ENCODE measurements at regions not wholly inside any gene's neighbourhood (a gene's known extent, or its start where the extent isn't known, plus 50 kb on each side); places are given as distances from the start of the nearest gene placed in this dataset.

GRCh38 chr4:122234686-122235085 lies 82.6 kb downstream of the BLTP1 start:
- in situ Hi-C loops (cut with MboI; ENCODE audit: low sequenced_read_pairs) = no loop called here
- H2BK20ac ChIP-seq (ENCODE audit: low read depth, low read length) = no peak overlapping the region
- dilution Hi-C loops (cut with HindIII; ENCODE audit: low sequenced_read_pairs, unreplicated experiment) = no loop called here
- H3K79me1 ChIP-seq (ENCODE audit: low read depth in 1 of 2, low read length in 2 of 2) = no peaks in the 10 kb centered on the region; a peak in 1 of 4 replicates
- H4K20me1 ChIP-seq (ENCODE audit: insufficient read depth, low read length) = no peaks in the 10 kb centered on the region
- WGBS, 2 experiments (ENCODE audit: extremely low coverage in 2 of 2, insufficient read length in 1 of 2) = no CpG with 5 or more reads among the region's 3 CpGs
- no peaks in the 10 kb centered on the region for H3K9me3 ChIP-seq (ENCODE audit: control insufficient read depth, insufficient read depth, low read length)
- no TSS peak for BruUV-seq (replicated peaks)
- no peak overlapping the region for H4K91ac ChIP-seq (ENCODE audit: insufficient read depth, low read depth, low read length)
- no peak overlapping the region for H3K14ac ChIP-seq (replicated peaks; ENCODE audit: low read depth, low read length)
- H3K27me3 ChIP-seq (ENCODE audit: control insufficient read depth, insufficient read depth, low read length) = no peaks in the 10 kb centered on the region
- H3K4ac ChIP-seq (ENCODE audit: low read depth, low read length) = no peak overlapping the region
- no peak overlapping the region for H2AFZ ChIP-seq (replicated peaks; ENCODE audit: low read length, poor library complexity)
- intact Hi-C loops (cut with micrococcal nuclease) = no loop called here
- no peak overlapping the region for H3K4me3 ChIP-seq (ENCODE audit: insufficient read depth, low read depth, low read length)
- no peaks in the 10 kb centered on the region for H3K9me1 ChIP-seq (ENCODE audit: insufficient read depth, low read length)
- no peak overlapping the region for H3K56ac ChIP-seq (ENCODE audit: extremely low read depth, insufficient read depth, low read length)
- H2BK120ac ChIP-seq (ENCODE audit: low read depth, low read length) = no peak overlapping the region
- TF ChIP-seq MAFK (IDR thresholded peaks at IDR 0.05; ENCODE audit: low read depth, low read length) (no peak), RFX5 (IDR thresholded peaks at IDR 0.05; ENCODE audit: low read depth, low read length) (no peak)
- H2BK5ac ChIP-seq (ENCODE audit: low read depth, low read length, poor library complexity, severe bottlenecking) = no peak overlapping the region
- DNase-seq = no peak
- H3K27ac ChIP-seq (ENCODE audit: insufficient read depth, low read length) = no peak overlapping the region
- no peak overlapping the region for H4K8ac ChIP-seq (ENCODE audit: low read depth in 2 of 2, low read length in 2 of 2)
- CTCF ChIA-PET = interaction anchor here (1.3 kb wide), 1 partner anchor 334 kb away, joined by 4 read pairs; no protein-coding TSS in a partner anchor
- no peak for ATAC-seq (ENCODE audit: low read depth)
- no peaks in the 10 kb centered on the region for H3K4me1 ChIP-seq (ENCODE audit: control insufficient read depth, insufficient read depth, low read length)
- H3K9ac ChIP-seq (ENCODE audit: low read depth, low read length) = no peak overlapping the region
- H3K36me3 ChIP-seq (ENCODE audit: control insufficient read depth, insufficient read depth, low read length) = peaks cover 17% of the 10 kb centered on the region
- no peak overlapping the region for H3K4me2 ChIP-seq (ENCODE audit: low read depth, low read length)
- no peak overlapping the region for H2AK5ac ChIP-seq (ENCODE audit: low read depth, low read length)
- POLR2A ChIA-PET (ENCODE audit: unreplicated experiment) = no interaction called here
- no peak overlapping the region for H2BK15ac ChIP-seq (ENCODE audit: low read depth, low read length)
- no peak overlapping the region for H3K23ac ChIP-seq (ENCODE audit: low read depth, low read length)
- no peak overlapping the region for H2AK9ac ChIP-seq (replicated peaks; ENCODE audit: low read depth, low read length, poor library complexity)
- no peak overlapping the region for H4K5ac ChIP-seq (ENCODE audit: low read depth, low read length)
- no peak overlapping the region for H3K18ac ChIP-seq (ENCODE audit: low read depth, low read length)
